ENCODE measurements at regions not wholly inside any gene's neighbourhood (a gene's known extent, or its start where the extent isn't known, plus 50 kb on each side); places are given as distances from the start of the nearest gene placed in this dataset.

DNA sequence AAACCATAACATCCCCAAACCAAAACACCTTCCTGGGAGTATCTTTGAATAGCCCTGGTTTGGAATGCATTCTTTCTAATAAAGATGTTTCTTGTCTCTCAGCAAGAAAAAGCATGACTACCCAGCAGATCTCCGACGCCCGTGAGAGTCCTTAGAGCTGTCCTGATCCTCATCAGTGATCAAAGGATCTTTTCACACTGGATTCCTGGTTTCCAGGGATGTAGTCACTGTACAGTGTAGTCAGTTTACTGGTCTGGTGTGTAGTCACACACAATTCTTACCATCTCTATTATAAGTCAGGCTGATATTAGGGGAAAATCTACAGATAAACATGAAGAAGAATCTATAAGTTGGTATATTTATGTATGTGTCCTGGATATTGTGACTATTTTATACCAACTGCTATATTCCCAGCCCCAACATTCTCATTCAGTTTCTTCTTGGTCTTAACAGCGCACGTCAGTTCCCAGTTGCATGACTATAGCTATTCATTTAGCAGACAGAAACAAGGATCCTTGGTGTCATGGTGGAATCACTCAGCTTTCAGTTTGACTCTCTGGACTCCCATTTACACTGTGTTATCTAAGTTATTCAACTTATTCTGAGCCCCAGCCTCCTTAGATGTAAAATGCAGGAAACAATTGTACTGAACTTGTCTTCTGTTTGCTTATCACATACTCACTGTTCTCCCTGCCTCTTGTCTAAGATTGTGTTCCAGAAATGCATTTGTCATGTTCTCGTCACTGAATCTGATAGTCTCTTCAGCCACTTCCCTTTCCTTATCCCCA lies 68.3 kb downstream of the SLIT2 start:
- no peak overlapping the region for H3K27ac ChIP-seq
- TF ChIP-seq, protein P1, sequence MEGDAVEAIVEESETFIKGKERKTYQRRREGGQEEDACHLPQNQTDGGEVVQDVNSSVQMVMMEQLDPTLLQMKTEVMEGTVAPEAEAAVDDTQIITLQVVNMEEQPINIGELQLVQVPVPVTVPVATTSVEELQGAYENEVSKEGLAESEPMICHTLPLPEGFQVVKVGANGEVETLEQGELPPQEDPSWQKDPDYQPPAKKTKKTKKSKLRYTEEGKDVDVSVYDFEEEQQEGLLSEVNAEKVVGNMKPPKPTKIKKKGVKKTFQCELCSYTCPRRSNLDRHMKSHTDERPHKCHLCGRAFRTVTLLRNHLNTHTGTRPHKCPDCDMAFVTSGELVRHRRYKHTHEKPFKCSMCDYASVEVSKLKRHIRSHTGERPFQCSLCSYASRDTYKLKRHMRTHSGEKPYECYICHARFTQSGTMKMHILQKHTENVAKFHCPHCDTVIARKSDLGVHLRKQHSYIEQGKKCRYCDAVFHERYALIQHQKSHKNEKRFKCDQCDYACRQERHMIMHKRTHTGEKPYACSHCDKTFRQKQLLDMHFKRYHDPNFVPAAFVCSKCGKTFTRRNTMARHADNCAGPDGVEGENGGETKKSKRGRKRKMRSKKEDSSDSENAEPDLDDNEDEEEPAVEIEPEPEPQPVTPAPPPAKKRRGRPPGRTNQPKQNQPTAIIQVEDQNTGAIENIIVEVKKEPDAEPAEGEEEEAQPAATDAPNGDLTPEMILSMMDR (conservative IDR thresholded peaks at IDR 0.05), result no peak

GRCh38 chr4:20323991-20324390 lies 72.3 kb downstream of the SLIT2 start:
- H3K27ac ChIP-seq, result no peak overlapping the region
- TF ChIP-seq, protein P1 (conservative IDR thresholded peaks at IDR 0.05), result no peak

DNA sequence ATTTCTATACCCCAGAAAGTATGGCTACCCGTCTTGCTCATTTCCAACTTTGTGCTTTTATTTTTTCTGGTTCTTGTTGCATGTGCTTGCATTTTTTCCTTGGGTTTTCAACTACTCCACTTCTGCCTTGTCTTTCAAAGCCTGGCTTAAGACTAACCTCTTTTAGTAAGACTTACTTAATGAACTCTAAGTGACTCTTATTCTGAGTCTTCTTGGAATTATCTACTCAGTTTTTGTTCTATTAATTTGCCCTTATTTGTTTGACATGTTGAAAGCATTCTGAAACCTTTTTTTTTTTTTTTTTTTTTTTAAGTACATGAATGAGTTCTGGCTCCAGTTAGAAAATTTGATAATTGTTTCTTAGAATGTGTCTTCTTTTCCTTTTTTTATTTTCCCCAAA lies 74.8 kb downstream of the SLIT2 start:
- no peak overlapping the region for H3K27ac ChIP-seq
- TF ChIP-seq, protein P1 (conservative IDR thresholded peaks at IDR 0.05), result no peak

GRCh38 chr4:20326977-20327376 lies 75.3 kb downstream of the SLIT2 start:
- H3K27ac ChIP-seq, result no peak overlapping the region
- TF ChIP-seq, protein P1 (conservative IDR thresholded peaks at IDR 0.05), result no peak

DNA sequence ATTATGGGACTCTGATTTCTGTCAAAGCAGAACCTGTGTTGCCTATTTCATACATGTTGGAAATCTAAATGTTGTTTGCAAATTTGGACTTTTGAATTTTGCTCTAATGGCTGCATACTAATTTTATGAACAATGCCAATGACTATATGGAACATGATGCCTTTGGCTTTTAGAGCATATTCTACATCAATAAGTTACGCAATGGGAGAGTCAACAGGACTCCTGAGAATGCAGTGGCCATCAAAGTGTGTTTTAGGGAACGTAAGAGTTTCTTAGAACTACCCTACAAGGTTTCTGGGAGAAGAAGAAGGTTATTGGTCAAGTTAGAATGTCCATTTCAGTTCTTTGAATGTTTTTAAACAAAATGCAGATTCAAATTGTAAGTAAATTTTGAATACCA lies 76.1 kb downstream of the SLIT2 start:
- TF ChIP-seq, protein P1 (conservative IDR thresholded peaks at IDR 0.05), result no peak
- H3K27ac ChIP-seq, result no peak overlapping the region

DNA sequence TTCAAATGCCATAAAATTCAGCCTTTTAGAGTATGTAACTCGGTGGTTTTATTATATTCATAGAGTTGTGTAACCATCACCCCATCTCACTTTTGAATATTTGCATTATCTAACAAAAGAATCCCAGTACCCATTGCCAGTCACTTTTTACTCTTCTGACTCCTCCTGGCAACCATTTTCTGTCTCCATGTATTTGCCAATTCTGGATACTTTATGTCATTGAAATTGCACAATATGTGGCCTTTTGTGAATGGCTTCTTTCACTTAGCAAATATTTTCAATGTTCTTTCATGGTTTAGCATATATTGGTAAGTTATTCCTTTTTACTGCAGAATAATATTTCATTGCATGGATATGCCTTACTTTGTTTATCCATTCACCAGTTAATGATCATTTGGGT lies 79.9 kb downstream of the SLIT2 start:
- TF ChIP-seq, protein P1 (conservative IDR thresholded peaks at IDR 0.05), result no peak
- no peak overlapping the region for H3K27ac ChIP-seq

GRCh38 chr4:20333141-20333715 lies 81.5 kb downstream of the SLIT2 start:
- TF ChIP-seq, protein P1 (conservative IDR thresholded peaks at IDR 0.05), result no peak
- no peak overlapping the region for H3K27ac ChIP-seq

Measured in VCaP (cell line).